ENCODE measurements at regions not wholly inside any gene's neighbourhood (a gene's known extent, or its start where the extent isn't known, plus 50 kb on each side); places are given as distances from the start of the nearest gene placed in this dataset.

DNA sequence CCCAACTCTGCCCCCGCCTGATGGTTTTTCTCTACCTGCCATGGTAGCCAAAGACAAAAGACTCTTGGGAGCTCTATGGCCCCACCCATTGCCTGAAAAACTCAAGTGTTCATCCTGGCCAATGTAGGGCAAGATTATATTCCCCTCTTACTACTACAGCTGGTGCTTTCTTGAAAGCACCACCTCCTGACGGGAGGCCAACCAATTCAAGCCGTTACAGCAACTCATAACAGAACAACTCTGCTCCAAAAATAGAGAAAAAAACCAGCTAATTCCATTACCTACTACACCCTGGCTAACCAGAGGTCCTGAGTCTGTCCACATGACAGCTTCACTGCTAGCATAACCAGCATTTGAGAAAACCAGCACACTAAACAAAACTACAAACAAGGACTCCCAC, 127.5 kb upstream of the GAREM1 start:
- ChIA-PET POLR2A (no interaction called here), CTCF (no interaction called here)
- TF ChIP-seq CTCF (IDR thresholded peaks at IDR 0.05; ENCODE audit: insufficient read depth, low read length, missing control alignments), result no peak
- H3K4me3 ChIP-seq (ENCODE audit: low read depth, low read length), result no peak overlapping the region
- DNase-seq (ENCODE audit: low read depth, low spot score), result no peak

DNA sequence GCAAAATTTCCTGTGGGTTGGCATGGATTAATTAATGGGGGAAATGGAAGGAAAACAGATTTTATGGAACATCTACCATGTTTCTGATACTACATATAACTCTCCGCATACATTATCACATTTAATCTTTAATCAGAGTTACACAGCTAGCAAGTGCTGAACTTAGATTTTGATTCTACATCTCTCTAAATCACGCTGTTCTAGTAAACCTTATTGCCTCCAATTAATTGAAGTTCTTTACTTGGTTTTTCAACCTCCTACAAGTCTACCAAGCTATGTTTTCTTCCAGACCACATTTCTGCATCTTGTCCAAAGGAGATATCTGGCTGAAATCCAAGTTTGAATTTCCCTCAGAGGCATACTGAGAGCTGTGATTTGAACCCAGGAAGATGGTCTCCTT, 125.8 kb upstream of the GAREM1 start:
- POLR2A ChIA-PET, result no interaction called here
- TF ChIP-seq CTCF (IDR thresholded peaks at IDR 0.05; ENCODE audit: insufficient read depth, low read length, missing control alignments), result no peak
- DNase-seq (ENCODE audit: low read depth, low spot score), result no peak
- no peak overlapping the region for H3K4me3 ChIP-seq (ENCODE audit: low read depth, low read length)
- CTCF ChIA-PET, result no interaction called here

- H3K4me3 ChIP-seq (ENCODE audit: low read depth, low read length), result no peak overlapping the region
- TF ChIP-seq CTCF (IDR thresholded peaks at IDR 0.05; ENCODE audit: insufficient read depth, low read length, missing control alignments), result no peak
- DNase-seq (ENCODE audit: low read depth, low spot score), result no peak
- ChIA-PET CTCF (no interaction called here), POLR2A (no interaction called here)
Measured at GRCh38 chr18:32595832-32596231, 125.2 kb upstream of the GAREM1 start.

DNA sequence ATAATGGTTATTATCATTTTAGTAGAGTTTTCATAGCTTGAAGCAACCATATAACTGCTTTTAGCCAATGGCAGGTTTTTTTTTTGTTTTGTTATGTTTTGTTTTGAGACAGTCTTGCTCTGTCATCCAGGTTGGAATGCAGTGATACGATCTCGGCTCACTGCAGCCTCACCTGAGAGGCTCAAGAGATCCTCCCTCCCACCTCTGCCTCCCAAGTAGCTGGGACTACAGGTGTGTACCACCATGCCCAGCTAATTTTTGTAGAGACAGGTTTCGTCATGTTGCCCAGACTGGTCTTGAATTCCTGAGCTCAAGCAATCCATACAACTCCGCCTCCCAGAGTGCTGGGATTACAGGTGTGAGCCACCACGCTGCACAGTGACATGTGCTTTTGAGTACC, 117.5 kb upstream of the GAREM1 start:
- TF ChIP-seq CTCF (IDR thresholded peaks at IDR 0.05; ENCODE audit: insufficient read depth, low read length, missing control alignments), result no peak
- ChIA-PET POLR2A (no interaction called here), CTCF (no interaction called here)

DNA sequence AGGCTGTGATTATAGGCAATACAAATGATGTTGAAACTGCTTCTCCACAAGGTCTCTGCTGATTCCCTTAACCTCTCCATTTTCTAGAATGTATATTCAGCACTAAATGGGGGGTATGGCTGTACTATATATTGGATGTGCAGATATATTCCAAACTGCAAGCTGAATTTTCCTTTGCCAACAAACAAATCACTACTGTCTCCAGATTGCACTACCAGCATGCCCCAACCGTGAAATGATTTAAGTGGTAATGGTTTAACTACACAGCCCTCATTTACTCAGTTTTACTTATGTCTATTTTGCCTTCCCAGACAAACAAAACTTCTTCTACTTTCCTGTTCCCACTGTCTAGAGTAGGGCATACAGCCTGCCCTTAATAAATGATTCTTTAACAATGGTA, 112.7 kb upstream of the GAREM1 start:
- H3K4me3 ChIP-seq (ENCODE audit: low read depth, low read length), result no peak overlapping the region
- no peak for TF ChIP-seq CTCF (IDR thresholded peaks at IDR 0.05; ENCODE audit: insufficient read depth, low read length, missing control alignments)
- DNase-seq (ENCODE audit: low read depth, low spot score), result no peak
- POLR2A ChIA-PET, result no interaction called here
- CTCF ChIA-PET, result no interaction called here

More for the DNA sequence above, 117.5 kb upstream of the GAREM1 start:
- DNase-seq (ENCODE audit: low read depth, low spot score), result no peak
- no peak overlapping the region for H3K4me3 ChIP-seq (ENCODE audit: low read depth, low read length)

- DNase-seq (ENCODE audit: low read depth, low spot score), result no peak
- H3K4me3 ChIP-seq (ENCODE audit: low read depth, low read length), result no peak overlapping the region
- POLR2A ChIA-PET, result no interaction called here
- CTCF ChIA-PET, result no interaction called here
- TF ChIP-seq CTCF (IDR thresholded peaks at IDR 0.05; ENCODE audit: insufficient read depth, low read length, missing control alignments), result no peak
Measured at GRCh38 chr18:32582455-32582854, 111.8 kb upstream of the GAREM1 start.

All from AG04449 (cell line).